ENCODE measurements at regions not wholly inside any gene's neighbourhood (a gene's known extent, or its start where the extent isn't known, plus 50 kb on each side); places are given as distances from the start of the nearest gene placed in this dataset.
A peak's percentile ranks its signal among the peaks of the same experiment; 100 is the strongest.
"Not testable (repeated sequence)": the region's sequence is repeated elsewhere in the genome, so short reads cannot be mapped to it uniquely, and the experiment has no call there.

GRCh38 chrX:117843749-117844148 is 272.9 kb downstream of the KLHL13 start:
- no peak for DNase-seq (ENCODE audit: low spot score)

DNA sequence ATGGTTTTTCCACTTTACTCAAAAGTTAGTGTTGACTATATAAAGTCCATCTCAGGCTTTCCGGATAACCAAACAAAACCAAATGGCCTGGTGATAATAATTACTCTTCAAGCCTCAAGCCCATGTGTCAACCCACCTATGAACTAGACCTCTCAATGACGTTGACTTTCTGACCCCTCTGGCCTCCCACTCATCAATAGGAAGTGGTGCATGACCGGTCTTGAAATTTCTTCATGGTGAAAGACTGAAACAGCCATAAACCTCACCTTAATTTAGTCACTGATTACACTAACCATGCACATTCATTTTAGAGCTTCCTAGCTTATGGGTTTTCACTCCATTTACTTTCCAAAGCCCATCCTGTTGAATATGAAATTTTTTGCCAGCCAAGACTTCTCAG is 276.0 kb downstream of the KLHL13 start:
- no peak for DNase-seq (ENCODE audit: low spot score)

- DNase-seq (ENCODE audit: low spot score): no peak
These were observed 277.1 kb downstream of the KLHL13 start for GRCh38 chrX:117839544-117839943.

- no peak for DNase-seq (ENCODE audit: low spot score)
These were observed 277.9 kb downstream of the KLHL13 start for GRCh38 chrX:117838581-117839331.

- DNase-seq (ENCODE audit: low spot score): no peak
These were observed 281.6 kb downstream of the KLHL13 start for GRCh38 chrX:117835034-117835433.

- no peak for DNase-seq (ENCODE audit: low spot score)
These were observed 282.5 kb downstream of the KLHL13 start for GRCh38 chrX:117834076-117834475.

DNA sequence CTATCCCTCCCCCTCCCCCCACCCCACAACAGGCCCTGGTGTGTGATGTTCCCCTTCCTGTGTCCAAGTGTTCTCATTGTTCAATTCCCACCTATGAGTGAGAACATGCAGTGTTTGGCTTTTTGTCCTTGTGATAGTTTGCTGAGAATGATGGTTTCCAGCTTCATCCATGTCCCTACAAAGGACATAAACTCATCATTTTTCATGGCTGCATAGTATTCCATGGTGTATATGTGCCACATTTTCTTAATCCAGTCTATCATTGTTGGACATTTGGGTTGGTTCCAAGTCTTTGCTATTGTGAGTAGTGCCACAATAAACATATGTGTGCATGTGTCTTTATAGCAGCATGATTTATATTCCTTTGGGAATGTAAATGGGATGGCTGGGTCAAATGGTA is 295.1 kb downstream of the KLHL13 start:
- DNase-seq (ENCODE audit: low spot score): not testable (repeated sequence)

DNA sequence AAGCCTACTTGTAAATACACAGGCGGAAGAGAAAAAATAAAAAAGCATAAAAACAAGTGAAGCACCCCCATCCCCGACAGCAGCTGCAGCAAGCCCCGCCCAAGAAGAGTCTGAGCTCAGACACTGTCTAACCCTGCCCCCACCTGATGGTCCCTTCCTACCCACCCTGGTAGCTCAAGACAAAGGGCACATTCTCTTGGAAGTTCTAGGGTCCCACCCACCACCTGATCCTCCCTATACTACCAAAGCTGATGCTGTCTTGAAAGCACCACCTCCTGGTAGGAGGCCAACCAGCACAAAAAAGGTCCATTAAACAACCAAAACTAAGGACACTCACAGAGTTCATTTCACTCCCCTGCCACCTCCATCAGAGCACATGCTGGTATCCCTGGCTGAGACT is 308.2 kb downstream of the KLHL13 start:
- DNase-seq (ENCODE audit: low spot score): no peak

GRCh38 chrX:117803463-117803862 is 313.1 kb downstream of the KLHL13 start:
- no peak for DNase-seq (ENCODE audit: low spot score)

DNA sequence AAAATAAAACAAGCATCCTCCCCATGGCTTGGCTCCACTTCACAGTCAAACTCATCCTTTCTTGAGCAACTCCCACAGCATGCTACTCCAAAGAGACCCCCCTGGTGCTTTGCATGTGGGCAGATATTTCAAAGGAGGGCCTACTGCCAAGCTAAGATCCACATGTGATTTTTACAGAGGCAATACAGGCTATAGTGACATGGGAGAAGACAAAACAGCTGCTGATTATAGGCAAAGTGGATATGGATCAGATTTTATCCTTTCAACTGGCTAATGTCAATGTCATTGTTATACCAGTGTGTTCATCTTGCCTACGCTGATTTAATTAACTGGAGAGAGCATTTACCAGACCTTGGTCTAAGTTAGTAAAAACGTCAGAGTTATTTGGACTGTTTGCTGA is 328.3 kb downstream of the KLHL13 start:
- DNase-seq (ENCODE audit: low spot score): no peak

DNA sequence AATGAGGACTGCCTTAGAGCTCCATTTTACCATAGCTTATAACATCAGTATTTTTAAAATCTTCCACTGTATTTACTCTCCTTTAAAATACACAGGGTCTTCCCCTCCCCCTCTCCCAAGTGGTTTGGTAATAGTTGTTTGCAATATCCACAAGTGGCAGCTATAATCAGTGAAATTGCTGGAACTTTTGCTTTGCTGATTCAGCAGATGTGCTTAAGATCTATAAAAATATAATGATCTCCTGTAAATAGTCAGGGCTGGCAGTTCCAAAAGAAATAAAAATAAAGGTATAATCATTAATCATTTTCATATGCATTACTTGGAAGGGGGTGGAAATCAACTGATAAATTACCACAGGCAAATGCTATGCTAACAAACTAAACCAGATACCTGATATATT is 345.2 kb downstream of the KLHL13 start:
- no peak for DNase-seq (ENCODE audit: low spot score)

GRCh38 chrX:117768861-117769604 is 347.6 kb downstream of the KLHL13 start:
- no peak for DNase-seq (ENCODE audit: low spot score)

GRCh38 chrX:117765211-117765610 is 351.4 kb downstream of the KLHL13 start:
- no peak for DNase-seq (ENCODE audit: low spot score)

DNA sequence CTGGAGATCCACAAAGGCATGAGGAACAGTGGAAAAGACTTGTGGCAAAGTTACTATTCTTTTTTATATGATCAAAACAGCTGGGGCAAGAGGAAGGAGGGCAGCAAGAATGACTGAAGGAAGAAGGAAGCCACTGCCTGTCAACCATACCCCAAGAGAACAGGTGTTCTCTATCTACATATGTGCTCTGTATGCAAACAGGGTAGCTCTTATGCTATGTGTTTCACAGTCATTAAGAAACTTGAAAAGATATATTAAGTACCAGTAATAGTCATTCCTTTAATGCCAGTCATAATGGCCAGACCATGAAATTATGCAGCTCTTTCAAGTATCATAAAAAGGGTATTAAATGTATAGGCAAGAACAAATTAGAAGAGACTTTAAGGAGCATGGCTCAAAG is 363.9 kb downstream of the KLHL13 start:
- no peak for DNase-seq (ENCODE audit: low spot score)

DNA sequence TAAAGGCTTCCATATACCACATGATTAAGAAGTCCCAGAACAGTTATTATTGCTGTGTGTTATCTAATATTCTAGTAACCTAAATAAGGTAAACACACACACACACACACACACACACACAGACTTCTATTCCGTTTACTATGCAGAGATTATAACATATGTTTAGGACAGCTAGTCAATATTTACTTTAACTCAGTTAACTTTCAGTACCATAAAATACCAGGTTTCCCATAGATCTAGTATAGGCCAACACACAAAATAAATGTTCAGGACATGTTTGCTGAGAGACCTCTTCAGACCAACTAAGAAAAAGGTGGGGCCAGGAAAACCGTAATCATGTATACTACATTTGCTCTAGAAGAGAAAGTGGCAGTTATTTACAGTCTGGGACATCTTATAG is 365.5 kb downstream of the KLHL13 start:
- no peak for DNase-seq (ENCODE audit: low spot score)

DNA sequence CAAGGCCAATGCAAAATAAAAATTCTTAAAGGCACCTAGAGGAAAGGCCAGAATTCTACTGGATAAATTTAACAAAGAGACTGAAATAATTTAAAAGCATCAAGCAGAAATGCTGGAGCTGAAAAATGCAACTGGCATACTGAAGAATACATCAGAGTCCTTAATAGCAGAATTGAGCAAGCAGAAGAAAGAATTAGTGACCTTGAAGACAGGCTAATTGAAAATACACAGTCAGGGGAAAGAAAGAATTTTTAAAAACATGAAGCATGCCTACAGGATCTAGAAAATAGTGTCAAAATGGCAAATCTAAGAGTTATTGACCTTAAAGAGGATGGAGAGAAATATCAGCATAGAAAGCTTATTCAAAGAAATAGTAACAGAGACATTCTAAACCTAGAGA is 371.7 kb downstream of the KLHL13 start:
- no peak for DNase-seq (ENCODE audit: low spot score)

DNA sequence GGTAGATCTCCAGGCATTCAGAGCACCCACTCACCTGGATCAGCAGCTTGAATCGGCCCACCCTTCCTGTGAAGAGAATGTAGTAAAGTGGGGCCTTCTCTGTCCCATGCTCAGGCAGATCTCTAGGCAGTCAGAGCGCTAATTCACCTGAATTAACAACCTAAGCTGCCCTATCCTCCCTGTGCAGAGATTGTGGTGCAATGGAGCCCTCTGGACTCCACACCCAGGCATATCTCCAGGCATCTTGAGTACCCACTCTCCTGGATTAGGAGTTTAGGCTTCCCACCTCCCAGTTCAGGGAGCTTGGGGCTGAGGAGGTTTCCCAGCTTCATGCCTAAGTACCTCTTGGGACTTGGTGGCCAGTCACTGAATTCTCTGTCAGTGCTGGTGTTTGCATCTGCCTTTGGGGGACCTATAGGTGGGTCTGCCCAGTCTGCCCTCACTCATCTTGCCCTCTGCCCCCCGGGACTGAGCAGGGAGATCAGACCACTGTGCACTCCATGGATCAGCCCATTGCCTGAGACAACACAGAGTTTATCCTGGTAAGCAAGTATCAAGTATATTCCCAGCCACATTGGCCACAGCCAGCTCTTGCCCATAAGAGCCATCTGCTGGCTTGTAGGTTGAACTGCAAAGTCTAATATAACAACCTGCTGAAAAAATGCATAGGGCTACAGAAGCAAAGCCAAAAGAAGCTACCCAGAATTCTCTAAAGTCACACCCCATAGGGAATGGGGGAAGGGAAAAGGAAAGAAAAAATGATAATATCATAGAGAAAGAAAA is 372.9 kb downstream of the KLHL13 start:
- DNase-seq (ENCODE audit: low spot score): peak; percentile 4

- no peak for DNase-seq (ENCODE audit: low spot score)
These were observed 403.2 kb downstream of the KLHL13 start for GRCh38 chrX:117713411-117713810.

DNA sequence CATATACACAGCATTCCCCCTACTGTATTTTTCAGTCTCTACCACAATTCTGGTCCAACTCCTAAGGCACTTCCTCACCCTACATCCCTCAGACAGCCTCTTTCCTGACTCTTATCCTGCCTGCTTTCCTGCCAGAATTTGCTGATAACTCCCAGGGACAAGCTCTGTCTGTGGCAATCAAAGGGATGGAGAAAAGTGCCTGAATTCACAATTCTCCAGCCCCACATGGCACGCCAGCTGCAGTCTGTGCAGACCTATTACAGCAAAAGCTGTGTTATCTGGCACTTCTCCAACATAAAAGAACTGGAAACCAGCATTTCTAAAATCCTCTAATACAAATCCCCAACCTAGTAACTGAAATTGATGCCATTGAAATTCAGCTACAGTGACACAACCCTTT is 404.8 kb downstream of the KLHL13 start:
- DNase-seq (ENCODE audit: low spot score): no peak

DNA sequence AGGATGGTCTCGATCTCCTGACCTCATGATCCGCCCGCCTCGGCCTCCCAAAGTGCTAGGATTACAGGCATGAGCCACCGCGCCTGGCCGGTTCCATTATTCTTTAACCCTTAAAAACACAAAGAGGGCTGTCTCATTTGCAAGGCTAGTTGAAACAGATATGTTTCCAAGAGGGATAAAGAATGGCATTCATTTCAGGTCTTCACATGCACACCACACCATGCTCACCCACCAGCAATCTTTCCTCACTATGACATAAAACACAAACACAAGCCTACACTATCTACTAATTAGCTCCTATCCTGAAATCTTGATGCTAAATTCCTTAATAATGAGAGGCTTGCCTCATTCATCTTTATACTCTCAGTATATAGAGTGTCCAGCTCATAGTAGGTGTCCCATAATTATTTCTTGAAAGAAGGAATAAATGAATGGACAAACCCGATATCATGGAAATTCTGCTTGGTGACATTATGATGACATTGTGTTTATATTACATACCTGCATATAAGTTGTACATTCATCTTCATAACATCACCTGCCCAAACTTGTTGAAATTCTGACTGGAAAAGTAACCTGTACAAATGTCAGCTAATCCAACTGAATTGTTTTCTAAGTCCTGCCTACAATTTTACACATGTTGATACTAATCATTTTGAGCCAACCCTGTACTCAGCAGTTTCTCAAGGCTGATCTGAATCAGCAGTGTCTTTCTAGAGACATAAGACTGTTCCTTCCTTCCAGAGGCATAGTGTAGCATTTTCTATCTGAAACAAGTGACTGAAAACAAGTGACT is 408.5 kb downstream of the KLHL13 start:
- DNase-seq (ENCODE audit: low spot score): no peak

DNA sequence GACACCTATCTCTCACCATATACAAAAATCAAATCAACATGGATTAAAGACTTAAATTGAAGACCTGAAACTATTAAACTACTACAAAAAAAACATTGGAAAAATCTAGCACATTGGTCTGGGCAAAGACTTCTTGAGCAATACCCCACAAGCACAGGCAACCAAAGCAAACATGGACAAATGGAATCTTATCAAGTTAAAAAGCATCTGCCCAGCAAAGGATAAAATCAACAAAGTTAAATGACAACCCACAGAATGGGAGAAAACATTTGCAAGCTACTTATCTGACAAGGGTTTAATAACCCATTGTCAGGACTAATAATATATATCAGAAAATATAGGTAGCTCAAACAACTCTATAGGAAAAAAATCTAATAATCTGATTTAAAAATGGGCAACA is 415.6 kb downstream of the KLHL13 start:
- no peak for DNase-seq (ENCODE audit: low spot score)

- DNase-seq (ENCODE audit: low spot score): no peak
These were observed 426.7 kb downstream of the KLHL13 start for GRCh38 chrX:117689956-117690355.
